HTR-8/SVneo (cell line): ENCODE measurements at regions not wholly inside any gene's neighbourhood (a gene's known extent, or its start where the extent isn't known, plus 50 kb on each side); places are given as distances from the start of the nearest gene placed in this dataset.
A peak's percentile ranks its signal among the peaks of the same experiment; 100 is the strongest.
"Not testable (repeated sequence)": the region's sequence is repeated elsewhere in the genome, so short reads cannot be mapped to it uniquely, and the experiment has no call there.

Experiments used
- DNase-seq: peaks from one replicate; pipeline ENCODE4 v3.0.0; 2011; ENCODE audit warnings: low spot score, mixed read lengths; ENCODE audit not compliant: insufficient read length
- FAIRE-seq: peaks from 2 replicates; lab custom pipeline; 2011; peaks lifted over from hg19 to GRCh38; lab: Jason Lieb, UNC

- FAIRE-seq: no peak
These were observed 106.8 kb upstream of the GPBP1 start for GRCh38 chr5:57066924-57067596.

GRCh38 chr5:57067597-57067924, 106.3 kb upstream of the GPBP1 start:
- FAIRE-seq (no peak), DNase-seq (no peak)

More at GRCh38 chr5:57066924-57067596, 106.8 kb upstream of the GPBP1 start:
- no peak for DNase-seq

- DNase-seq (no peak), FAIRE-seq (no peak)
These were observed 104.6 kb upstream of the GPBP1 start for GRCh38 chr5:57069115-57069835.

GRCh38 chr5:57072218-57072892, 101.5 kb upstream of the GPBP1 start:
- FAIRE-seq (no peak), DNase-seq (no peak)

GRCh38 chr5:57082441-57083067, 91.3 kb upstream of the GPBP1 start:
- DNase-seq: peak; percentile 49

DNA sequence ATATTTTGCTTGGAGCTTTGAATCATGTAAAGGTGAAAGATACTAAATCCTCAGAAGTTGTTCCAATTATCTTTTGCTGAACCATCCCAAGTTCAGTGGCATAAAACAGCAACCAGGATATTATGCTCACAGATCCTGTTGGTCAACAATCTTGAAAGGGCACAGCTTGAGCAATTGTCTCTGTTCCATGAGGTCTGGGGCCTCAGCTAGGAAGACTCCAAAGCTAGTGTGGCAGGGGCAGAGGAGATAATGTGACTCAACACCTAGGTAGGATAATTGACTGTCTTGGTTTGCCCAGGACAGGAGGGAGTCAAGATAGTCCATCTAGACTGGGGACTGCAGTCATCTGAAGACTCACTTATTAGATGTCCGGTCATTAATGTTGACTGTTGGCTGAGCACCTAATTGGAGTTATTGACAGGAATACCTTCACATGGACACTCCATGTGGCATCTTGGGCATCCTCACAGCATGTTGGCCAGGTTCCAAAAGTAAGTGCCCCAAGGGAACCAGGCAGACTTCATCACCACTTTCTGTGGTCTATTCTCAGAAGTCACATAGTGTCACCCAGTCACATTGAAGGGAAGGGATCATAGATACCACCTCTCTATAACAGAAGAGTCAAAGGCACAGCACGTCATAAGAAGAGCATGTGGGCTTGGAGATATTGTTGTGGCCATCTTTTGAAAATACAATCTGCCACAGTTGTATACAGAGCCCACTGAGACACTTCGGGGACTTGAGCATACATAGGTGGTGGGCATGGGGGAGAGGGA, 88.4 kb upstream of the GPBP1 start:
- FAIRE-seq (no peak), DNase-seq (no peak)

More at GRCh38 chr5:57082441-57083067, 91.3 kb upstream of the GPBP1 start:
- FAIRE-seq: no peak

- not testable (repeated sequence) for FAIRE-seq, DNase-seq
These were observed 85.9 kb upstream of the GPBP1 start for GRCh38 chr5:57087947-57088346.

- no peak for DNase-seq
- FAIRE-seq: no peak
These were observed 78.8 kb upstream of the GPBP1 start for GRCh38 chr5:57094753-57095683.

DNA sequence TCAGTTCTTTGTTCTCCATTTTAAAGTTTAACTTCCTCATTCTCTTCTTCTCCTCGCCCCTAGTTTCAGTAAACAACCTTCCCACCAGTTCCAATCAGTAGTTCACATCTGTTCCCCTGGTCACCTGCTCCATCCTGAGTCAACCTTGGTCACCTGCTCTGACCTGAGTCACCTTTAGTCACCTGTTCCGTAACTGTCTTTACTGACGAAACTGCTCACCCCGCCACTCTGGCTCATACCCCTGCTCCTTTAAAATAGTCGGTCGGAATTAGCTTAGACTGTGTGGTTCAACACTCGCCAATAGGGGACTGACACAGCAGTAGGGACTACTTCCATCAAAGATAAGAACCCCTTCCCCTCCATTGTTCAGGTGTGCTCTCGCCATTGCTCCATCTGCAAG, 76.3 kb upstream of the GPBP1 start:
- DNase-seq (no peak), FAIRE-seq (no peak)

- FAIRE-seq: no peak
- DNase-seq: no peak
These were observed 71.5 kb upstream of the GPBP1 start for GRCh38 chr5:57102189-57102904.

DNA sequence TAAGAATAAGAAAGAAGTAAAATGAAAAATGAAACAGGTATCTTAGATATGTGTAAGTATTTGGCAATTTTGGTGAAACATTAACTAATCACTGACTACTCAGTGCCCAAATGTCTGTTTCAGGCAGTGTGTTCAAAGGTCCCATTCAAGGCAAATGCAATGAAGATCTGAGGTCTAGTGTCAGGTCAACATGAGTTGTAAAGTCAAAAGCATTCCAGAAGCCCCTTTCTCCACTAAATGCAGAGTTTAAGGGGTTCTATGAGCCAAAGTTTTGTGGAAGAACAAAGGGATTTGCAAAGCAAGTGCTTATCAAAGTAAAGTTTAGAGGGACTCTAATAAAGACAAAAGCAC, 71.0 kb upstream of the GPBP1 start:
- DNase-seq: no peak
- no peak for FAIRE-seq

DNA sequence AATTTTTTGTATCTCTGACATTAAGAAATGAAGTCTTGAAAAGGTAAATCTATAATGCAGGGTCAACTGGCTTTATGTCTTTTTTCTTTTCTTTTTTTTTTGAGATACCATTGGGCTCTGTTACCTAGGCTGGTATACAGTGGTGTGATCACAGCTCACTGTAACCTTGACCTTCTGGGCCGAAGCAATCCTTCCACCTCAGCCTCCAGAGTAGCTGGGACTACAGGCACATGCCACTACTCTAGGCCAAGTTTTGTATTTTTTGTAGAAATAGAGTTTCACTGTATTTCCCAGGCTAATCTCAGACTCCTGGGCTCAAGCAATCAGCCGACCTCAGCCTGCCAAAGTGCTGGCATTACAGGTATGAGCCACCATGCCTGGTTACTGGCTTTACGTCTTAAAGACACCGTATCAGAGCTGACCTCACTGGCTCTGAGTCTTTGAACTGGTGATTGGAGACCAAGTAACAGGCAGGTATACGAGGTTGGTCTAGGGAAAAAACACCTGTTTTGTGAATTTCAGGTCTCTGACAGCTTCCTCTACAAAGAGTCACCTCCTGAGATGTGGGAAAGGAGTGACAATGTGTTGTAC, 70.4 kb upstream of the GPBP1 start:
- FAIRE-seq: no peak
- no peak for DNase-seq

DNA sequence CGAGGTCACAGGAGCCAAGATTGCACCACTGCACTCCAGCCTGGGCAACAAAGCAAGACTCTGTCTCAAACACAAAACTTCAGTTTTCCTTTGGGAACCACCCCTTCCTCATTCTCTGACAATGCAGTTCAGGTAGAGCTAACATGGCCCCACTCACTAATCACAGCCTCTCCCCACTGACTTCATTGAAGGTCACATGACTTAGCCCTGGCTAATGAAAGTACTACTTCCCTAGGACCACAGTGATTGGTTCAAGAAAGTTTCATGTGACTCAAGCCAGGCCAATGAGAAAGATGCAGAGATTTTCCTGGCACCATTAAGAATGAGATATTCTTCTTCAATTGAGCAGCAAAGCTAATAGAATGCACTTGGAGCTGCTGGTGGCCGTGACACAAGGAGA, 67.2 kb upstream of the GPBP1 start:
- FAIRE-seq (no peak), DNase-seq (no peak)

DNA sequence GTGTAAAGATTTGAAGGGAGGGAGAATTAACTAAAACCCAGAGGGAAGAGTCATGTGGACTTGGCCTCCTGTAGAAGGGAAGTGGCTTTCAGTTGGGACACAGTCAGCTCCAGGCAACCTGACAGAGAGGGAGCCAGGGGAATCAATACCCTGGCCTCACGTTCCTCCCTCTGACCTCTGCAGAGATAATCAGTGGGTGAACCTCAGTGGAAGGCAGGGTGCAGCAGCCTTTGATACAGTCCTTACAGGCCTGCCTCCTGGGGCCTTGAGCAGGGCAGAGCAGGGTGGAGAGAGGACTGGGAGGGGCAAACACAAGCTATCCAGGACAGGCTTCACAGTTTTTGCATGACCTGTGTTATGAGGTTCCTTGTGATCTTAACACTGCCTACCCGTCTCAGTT, 61.9 kb upstream of the GPBP1 start:
- DNase-seq: no peak
- no peak for FAIRE-seq

DNA sequence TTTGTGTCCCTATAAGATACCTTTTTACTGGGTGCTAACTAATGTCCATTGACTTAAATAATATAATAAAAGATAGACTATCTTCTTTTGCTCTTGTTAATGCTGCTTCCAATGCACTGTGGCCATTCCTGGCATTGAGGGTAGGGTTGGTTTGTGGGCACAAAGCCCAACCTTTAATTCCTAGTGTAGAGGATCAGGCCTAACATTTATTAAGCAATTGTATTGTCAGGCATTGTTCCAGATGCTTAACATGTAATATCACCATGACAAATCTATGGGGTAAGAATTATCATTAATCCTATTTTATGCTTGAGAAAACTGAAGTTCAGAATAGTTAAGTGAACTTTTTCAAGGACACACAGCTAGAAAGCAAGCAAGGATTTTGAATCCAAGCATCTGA, 60.4 kb upstream of the GPBP1 start:
- no peak for FAIRE-seq

DNA sequence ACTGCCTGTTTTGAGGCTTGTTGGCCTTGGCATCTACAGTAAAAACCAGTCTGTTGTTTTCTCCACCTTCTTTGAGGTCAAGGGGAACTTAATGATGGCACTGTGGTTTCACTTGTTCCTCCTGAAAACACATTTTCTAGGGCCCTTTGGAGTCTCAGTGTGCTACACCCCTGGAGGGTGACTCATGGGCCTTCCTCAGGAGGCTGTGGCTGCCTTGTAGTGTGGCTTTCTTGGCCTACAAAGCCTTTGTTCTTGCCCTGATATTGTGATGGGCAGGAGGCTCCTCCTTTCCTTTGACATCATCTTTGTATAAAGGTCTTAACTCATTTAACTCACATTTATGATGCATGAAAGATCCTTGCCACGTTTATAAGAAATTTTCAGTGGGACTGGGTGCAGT, 56.3 kb upstream of the GPBP1 start:
- DNase-seq (no peak), FAIRE-seq (no peak)

More for the DNA sequence above, 60.4 kb upstream of the GPBP1 start:
- no peak for DNase-seq

GRCh38 chr5:57119031-57119430, 54.8 kb upstream of the GPBP1 start:
- FAIRE-seq: no peak

GRCh38 chr5:57124014-57124413, 49.8 kb upstream of the GPBP1 start:
- no peak for FAIRE-seq
- DNase-seq: no peak

More at GRCh38 chr5:57119031-57119430, 54.8 kb upstream of the GPBP1 start:
- DNase-seq: no peak
